OCI-M2 (cell line): ENCODE measurements at regions not wholly inside any gene's neighbourhood (a gene's known extent, or its start where the extent isn't known, plus 50 kb on each side); places are given as distances from the start of the nearest gene placed in this dataset.

Experiments used
- DNase-seq: peaks from one replicate; lab custom pipeline; 2025; ENCODE audit not compliant: unreplicated experiment; lab: John Stamatoyannopoulos, UW

DNA sequence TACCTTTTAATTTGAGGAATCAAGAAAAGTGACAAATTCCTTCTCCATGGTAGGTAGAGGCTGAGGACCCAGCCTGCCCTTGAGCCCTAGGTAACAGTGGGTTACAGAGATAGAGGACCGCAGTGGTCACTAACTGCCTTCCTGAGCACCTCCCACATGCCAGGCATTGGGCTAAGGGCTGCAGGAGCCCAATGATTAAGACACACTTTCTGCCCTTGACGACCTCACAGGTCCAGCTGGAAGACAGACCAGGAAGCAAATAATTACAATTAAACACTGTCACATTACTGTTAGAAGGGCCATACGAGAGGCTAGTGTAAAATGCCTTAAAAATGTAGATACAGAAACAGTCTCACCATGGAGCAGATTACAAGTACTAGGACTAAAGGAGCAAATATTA is 156.8 kb upstream of the NFE2L3 start:
- DNase-seq, result no peak

DNA sequence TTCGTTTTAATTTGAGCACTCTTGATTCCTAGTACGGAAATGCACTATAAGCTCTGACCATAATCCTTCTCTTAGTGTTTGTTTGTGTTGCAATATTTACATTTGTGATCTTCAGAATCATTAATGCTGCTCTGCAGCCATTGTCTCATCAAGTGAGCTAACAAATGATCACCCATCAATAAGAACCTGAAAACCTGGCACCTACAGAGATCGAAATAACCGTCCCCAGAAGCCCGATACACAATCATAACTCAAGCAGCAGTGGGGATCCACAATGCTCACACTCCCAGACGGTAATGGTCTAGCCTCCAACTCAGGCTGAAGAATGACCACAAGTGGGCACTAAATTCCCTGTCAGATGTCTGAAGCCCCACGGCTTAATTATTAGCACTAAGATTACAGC is 156.0 kb upstream of the NFE2L3 start:
- DNase-seq, result no peak

DNA sequence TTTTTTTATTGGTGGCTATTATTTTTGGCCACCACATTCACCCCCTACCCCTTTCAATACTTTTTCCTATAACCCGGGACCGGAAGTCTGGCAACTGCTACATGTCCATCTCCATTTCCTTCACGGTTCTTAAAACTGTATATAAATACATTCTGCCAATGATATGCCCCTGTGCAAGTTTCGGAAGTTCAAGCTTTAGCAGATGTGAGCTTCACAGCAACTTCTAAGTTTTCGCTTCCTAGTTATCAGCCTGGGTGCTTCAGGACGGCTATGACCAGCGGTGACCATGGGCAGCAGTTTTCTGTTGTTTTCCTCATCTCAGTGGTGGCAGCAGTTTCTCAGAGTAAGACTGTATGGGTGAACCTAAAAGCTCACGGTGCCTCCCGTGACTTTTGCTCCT is 153.5 kb upstream of the NFE2L3 start:
- no peak for DNase-seq

DNA sequence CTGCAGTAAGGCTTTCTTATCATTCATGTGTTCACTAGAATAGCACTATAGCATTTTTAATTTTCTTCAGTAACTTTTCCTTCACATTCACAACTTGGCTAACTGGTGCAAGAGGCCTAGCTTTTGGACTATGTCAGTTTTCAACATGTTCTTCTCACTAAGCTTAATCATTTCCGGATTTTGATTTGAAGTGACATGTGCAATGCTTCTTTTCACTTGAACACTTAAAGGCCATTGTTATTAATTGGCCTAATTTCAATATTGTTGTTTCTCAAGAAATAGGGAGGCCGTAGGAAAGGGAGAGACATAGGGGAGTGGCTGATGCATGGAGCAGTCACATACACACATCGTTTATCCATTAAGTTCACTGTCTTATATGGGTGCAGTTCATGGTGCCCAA is 151.2 kb upstream of the NFE2L3 start:
- DNase-seq, result no peak

DNA sequence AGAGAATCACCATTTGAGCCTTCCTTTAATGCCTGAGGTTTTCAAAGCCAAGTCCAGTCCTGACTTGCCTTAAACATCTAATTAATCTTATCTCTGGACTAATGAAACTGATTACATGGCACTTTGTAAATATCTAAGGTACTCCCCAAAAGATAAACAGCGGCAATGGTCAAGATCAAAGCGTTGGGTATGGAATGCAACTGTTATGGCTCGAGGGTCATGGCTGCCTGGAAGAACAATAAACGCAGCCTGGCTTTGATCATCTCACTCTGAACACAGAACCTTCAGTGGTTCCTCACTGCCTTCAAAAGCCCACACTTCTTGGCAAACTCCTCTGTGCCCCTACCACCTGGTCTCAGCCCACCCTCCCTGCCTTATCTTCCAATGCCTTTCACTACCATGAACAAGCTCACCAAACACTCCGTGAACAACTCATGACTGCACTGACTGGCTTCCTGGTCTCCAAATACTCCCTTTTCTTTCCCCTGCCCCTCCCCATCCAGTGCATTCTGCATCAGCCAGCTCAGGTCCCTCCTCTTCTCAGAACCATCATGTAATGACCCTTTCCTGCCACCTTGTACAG is 150.2 kb upstream of the NFE2L3 start:
- DNase-seq, result no peak

DNA sequence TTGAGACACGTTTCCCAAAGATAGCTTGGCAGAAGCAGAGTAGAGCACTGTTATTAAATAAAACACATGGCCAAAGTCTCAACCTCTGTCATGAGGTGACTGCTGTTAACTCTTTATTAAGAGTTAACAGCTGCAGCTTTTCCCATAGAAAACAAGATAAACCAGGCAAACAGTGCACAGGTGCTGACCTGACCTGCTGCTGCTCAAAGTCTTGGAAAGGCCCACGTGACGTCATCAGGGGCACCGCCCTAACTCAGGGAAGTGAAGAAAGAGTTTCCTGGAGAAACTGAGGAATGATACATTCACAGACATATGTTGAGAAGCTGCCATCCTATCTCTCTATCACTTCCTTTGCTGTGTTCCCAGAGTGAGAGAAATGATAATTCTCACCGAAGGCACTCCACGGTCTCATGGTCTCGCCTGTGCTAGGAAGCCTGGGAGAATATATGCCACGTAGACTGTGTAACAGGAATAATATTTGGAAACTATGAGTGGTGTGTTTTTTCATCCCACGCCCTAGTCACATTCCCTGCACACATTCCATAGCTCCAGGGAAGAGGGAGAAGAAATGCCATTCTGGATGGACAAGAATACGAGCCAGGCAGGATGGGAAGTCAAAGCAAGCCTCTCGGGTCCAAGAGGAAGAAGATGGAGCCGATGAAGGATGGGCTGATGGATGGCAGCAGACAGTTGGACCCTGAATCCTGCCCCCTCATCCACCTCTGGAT is 146.2 kb upstream of the NFE2L3 start:
- no peak for DNase-seq

DNA sequence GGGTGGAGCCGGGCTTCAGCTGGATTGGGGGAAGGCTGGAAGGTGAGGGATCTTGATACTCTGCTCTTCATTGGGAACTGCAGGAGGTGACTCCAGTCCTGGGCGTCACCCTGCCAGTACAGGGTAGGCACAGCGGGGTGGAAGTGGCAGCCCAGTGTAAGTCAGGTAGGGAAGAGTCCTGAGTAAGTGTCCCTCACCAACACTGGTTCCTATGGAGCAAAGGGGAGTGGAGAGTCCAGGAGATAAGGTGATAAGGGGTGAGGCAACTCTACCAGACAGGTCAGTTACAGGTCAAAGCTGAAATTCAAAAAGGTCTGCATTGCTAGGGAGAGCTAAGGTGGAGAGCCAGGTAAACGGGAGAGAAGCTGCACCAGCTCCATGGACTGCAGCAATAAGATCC is 145.6 kb upstream of the NFE2L3 start:
- DNase-seq, result no peak

DNA sequence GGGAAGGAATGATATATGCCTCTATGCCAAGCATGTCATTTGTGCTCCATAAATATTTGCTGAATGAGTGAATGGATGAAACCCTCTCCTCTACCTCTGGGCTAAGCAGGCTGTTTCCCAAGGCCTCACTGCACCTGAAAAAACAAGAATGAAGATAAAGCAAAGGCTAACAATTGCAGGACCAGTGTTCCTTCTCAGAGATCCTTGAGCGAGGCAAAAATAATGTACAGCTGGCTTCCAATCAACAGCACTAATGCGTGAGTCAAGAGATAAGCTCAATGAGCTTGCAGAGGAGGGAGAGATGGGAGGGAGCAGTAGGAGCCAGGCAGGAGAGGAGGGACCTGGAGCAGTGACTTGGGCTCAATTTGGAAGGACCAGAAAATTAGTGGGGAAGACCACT is 144.5 kb upstream of the NFE2L3 start:
- DNase-seq, result no peak

DNA sequence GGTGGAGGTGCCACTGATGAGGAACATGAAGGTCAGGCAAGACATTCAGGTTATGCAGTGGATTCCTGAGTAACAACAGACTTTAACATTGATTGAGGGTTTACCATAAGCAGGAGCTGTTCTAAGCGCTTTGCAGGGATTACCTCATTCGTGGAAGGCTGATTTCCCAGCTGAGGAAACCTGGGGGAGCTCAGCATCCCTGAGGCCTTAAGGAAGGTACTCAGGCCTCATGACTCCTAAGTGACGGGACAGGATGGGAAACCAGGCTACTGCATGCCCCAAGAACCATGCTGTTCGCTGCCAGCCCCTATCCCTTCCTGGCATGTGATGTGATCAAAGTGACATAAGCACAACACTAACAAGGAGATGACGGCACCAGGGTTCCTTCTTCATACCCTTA is 143.6 kb upstream of the NFE2L3 start:
- no peak for DNase-seq

DNA sequence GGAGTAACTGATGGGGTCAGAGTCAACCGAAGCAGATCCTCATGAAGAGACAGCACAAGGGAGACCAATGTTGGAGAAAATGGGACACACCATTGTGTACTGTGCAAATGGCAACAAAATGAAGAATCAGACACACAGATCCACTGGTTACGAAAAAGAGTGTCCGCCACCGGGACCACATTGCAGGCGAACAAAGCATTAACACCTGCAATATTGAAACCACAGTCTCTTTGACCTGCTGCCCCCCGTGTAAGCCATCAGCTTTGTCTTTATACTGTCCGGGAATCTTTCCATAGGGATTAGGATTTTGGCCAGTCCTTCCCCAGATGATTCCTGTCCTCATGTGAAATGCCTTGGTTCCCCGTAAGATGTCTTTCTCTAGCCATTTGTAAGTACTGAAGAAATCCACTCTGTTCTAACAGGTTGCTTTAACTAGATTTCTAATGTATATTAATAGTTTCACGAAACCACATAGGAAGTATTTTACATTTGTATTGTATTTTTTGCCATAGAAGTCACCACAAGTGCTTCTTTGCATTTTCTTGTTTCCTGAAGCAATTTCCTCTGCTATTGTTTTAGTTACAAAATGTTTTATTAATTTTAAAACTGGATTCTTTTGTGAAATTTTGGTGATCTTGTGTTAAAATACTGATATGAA is 140.8 kb upstream of the NFE2L3 start:
- no peak for DNase-seq

DNA sequence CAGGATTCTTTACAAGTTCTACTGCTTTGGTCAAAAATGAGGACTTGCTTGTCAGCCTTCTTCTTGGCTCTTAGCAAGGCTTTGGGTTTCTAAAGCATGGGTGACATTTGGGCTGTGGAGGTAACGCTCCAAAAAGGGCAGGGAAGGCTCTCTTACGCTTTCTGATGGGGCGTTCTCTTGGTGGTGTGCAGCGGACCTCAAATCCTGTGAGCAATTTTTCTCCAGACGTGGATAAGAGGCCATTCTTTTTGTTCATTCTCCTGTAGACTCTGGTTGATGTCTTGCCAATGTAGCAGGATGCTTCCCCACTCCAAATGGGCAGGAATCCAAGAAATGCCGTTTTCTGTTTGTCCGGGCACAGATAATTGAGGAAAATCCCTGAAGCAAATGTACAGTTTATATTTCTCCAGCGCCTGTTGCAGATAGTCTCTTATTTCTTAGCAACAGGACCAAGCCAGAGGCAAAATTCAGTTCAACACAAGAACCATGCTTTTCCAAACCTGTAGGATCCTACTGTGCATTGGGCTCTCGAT is 138.4 kb upstream of the NFE2L3 start:
- DNase-seq, result no peak

DNA sequence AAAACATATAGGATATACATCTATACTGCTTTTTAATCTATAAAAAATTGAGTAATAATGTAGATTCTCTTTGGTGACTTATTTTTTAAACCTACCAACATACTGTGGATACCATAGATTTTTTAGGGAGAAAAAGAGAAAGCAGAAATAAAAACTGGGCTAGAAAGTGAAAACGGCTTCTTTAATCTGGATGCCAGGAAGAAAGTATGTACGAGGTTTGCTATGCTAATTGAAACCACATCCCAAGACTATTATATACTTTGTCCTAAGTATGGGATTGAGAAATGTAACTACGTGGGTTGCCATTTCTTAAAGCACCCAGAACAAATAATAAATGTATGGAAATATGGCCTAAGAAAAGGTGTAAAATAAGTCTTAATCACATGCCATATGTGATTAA is 129.0 kb upstream of the NFE2L3 start:
- DNase-seq, result no peak

DNA sequence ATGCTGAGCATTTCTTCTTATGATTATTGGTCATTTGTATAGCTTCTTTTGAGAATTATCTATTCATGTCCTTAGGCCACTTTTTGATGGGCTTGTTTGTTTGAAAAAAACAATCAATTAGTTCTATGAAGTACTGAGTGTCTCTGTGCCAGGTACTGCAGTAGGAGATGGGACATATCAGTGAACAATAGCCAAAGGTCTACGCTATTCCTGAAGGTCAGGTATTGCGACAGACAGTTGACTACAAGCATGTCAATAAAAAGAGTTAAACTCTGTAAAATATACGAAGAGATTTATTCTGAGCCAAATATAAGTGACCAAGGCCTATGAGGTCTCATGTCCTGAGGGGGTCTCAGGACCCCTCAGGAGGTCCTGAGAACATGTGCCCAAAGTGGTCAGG is 122.1 kb upstream of the NFE2L3 start:
- DNase-seq, result no peak

DNA sequence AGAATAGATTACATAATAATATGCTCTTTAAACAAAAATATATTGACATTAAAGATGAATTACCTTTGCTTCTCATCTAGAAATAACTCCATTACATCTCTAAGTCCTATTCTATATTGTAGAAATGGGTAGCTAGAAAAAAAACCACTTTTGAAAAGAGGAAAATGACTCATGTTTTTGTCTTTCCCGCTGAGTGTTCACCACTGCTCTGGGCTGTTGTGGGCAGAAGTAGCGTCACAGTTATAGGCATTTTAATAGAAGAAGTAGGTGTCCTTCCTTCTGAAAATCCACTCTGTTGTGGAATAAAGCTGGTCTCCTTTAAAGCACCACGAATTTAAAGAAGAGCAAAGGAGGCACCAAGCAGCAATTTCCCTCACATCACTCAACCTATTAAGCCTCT is 117.6 kb upstream of the NFE2L3 start:
- DNase-seq, result no peak

DNA sequence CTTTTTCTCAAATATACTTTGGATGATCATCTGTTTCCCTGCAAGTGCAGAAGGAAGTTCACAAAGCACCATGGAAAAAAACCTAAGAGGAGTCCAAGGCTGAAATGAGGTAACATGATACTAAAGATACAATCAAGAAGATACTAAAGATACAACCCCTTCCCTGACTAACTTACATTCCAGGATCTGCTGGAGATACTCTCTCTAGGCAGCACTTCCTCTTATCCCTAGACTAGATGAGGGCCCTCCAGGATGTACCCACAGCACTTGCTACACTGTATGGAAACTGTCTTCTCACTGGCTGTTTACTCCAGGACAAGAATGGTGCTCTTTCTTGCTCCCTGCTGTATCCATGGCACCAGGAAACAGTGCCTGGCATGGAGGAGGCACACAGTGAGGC is 116.4 kb upstream of the NFE2L3 start:
- DNase-seq, result no peak

DNA sequence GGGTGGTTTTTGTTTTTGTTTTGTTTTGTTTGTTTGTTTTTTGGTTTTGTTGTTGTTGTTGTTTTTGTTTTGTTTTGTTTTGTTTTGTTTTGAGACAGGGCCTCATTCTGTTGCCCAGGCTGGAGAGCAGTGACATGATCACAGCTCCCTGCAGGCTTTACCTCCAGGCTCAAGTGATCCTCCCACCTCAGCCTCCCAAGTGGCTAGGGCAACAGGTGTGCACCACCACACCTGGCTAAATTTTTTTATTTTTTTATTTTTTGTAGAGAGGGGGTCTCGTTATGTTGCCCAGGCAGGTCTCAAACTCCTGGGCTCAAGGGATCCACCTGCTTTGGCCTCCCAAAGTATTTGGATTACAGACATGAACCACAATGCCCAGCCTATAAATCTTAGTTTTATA is 115.9 kb upstream of the NFE2L3 start:
- no peak for DNase-seq

DNA sequence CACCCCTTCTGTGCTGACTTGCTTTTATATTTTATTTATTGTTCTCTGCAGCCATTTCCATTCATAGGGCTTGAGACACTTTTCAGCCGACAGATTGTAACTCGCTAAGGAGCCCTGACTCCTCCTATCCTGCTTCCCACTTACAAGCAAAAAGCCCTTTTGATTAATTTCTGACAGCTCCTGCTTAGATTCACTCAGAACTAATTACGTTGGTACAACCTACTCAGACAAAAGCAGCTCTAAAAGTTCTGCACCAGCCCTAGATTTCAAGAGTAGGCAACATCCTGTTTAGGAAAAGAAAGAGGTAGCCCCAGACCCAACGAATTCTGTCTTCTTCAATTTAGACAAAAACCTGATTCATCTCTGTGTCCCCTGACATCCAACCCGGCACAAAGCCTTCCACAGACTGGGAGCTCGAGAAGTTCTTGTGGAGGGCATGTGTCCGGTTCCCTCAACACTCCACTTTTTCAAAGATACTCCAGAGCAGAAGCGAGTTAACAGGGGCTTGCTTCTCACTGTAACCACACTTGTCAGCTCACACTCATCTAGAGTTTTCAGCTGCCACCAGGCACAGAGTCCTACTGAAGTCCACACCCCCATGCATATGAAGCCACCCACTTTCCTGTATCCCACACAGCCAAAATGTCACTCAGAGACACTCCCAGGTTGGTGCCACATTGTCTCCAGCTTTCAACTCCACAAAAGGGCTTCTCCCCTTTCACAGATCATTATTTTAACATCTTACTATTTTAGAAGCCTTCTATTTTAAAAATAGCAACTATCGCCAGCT is 113.6 kb upstream of the NFE2L3 start:
- no peak for DNase-seq

DNA sequence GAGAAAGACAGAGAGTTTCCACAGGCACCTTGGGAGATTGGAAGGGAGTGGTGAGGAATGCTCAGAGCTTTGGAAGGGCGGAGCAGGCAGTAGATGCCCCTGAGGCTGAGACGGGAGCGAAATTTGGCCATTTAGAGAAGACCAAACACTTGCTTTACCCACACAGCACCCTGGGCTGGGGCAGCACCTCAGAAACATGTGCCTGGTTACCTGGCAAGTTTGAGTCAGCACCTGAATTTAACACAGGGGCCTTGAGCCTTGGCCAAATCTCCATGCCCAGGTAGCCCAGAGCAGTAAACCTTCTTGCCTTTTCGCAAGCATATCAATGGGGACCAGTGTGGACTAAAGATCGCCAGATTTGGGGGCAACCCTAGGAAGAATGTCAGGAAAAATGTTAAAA is 111.9 kb upstream of the NFE2L3 start:
- DNase-seq, result no peak

DNA sequence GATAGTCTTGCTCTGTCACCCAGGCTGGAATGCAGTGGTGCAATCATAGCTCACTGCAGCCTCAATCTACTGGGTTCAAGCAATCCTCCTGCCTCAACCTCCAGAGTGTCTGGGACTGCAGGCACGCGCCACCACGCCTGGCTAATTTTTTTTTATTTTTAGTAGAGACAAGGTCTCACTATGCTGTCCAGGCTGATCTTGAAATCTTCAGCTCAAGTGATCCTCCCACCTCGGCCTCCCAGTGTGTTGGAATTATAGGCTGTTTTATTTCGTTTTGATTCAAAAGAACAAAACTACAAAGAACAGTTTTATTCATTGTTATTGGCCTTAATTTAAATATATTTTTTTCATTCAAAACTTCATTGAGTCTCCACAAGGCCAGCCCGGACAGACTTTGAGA is 109.8 kb upstream of the NFE2L3 start:
- DNase-seq, result no peak

DNA sequence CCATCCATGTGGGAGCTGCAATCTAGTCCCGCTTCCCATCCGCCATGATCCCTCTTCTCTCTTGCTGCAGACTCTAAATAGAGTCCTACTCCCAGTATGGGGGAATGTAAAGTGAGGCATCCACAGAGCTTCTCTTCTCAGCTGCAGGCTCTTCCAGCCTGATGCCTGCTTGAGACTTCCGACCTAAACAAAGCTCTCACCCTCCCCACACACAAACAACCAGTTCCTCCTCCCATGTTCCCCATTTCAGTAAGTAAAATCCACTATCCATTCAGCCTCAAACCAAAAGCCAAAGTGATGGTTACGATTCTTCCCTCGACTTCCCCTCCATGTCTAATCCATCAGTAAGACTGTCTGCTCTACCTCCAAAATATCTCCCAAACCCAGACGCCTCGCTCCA is 108.2 kb upstream of the NFE2L3 start:
- no peak for DNase-seq

DNA sequence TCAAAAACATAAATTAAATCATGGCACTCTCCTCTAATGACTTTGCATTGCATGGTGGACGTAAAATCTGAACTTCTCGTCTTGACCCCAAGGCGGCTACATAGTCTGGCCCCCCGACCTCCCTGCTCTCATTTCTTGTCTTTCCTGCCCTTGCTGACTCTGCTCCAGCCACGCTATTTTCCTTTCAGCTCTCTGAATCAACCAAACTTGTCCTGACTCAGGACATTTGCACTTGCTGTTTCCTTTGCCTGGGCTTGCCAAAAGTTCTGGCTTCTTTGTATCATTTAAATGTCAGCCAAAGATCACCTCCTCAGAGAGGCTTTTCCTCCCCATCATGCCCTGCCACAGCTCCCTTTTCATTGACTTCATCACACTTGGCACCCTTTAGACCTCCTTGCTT is 107.7 kb upstream of the NFE2L3 start:
- DNase-seq, result no peak

DNA sequence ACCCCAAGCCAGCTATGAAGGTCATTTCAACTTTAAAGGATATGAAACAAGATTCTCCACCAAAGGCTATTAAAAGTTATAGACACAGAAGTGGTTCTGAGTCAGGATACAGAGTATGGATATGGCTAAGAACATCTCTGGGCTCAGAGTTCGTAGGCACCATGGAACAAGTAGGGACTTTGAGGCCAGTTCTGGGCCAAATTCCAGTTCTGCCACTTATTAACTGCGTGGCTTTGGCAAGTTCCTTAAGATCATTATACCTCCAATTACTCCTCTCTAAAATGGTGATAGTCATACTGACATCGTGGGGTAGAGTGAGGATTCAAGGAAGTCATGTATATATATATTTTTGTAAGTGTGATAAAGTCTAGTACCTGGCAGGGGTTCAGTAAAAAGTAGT is 105.8 kb upstream of the NFE2L3 start:
- no peak for DNase-seq
